GM12865 (cell line): ENCODE measurements at regions not wholly inside any gene's neighbourhood (a gene's known extent, or its start where the extent isn't known, plus 50 kb on each side); places are given as distances from the start of the nearest gene placed in this dataset.

ENCODE experiments used
- DNase-seq: peaks from one replicate; pipeline ENCODE4 v3.0.0; 2010; ENCODE audit warnings: low read depth
- H3K4me3 ChIP-seq: 2 replicates; pipeline ENCODE4 v1.5.1; 2011; ENCODE audit warnings: mild to moderate bottlenecking, low read depth, low read length, control low read depth
- CTCF ChIP-seq: IDR thresholded peaks from 2 replicates; pipeline ENCODE4 v1.5.1; 2011; ENCODE audit warnings: low read length, control low read depth, low read depth, inconsistent platforms; ENCODE audit not compliant: insufficient read depth; ENCODE audit errors: missing control alignments

- no peak overlapping the region for H3K4me3 ChIP-seq
- DNase-seq, result no peak
- TF ChIP-seq CTCF, result no peak
These were observed 873.1 kb upstream of the PHF14 start for GRCh38 chr7:10100572-10100971.

GRCh38 chr7:10101351-10101750, 872.3 kb upstream of the PHF14 start:
- DNase-seq, result no peak
- TF ChIP-seq CTCF, result no peak
- H3K4me3 ChIP-seq, result no peak overlapping the region

GRCh38 chr7:10104292-10104691, 869.4 kb upstream of the PHF14 start:
- H3K4me3 ChIP-seq, result no peak overlapping the region
- no peak for DNase-seq
- no peak for TF ChIP-seq CTCF

- no peak overlapping the region for H3K4me3 ChIP-seq
- TF ChIP-seq CTCF, result no peak
- DNase-seq, result no peak
These were observed 867.1 kb upstream of the PHF14 start for GRCh38 chr7:10106609-10107008.

GRCh38 chr7:10116511-10116910, 857.2 kb upstream of the PHF14 start:
- no peak for TF ChIP-seq CTCF
- no peak overlapping the region for H3K4me3 ChIP-seq
- no peak for DNase-seq

GRCh38 chr7:10117815-10118214, 855.9 kb upstream of the PHF14 start:
- DNase-seq, result no peak
- no peak for TF ChIP-seq CTCF
- H3K4me3 ChIP-seq, result no peak overlapping the region

- DNase-seq, result no peak
These were observed 852.7 kb upstream of the PHF14 start for GRCh38 chr7:10120936-10121335.

More at GRCh38 chr7:10120936-10121335, 852.7 kb upstream of the PHF14 start:
- no peak overlapping the region for H3K4me3 ChIP-seq
- TF ChIP-seq CTCF, result no peak
